ENCODE measurements at regions not wholly inside any gene's neighbourhood (a gene's known extent, or its start where the extent isn't known, plus 50 kb on each side); places are given as distances from the start of the nearest gene placed in this dataset.

- no peak for DNase-seq (ENCODE audit: low read depth)
These were observed 59.5 kb upstream of the DYNAP start for GRCh38 chr18:54531402-54532065.

GRCh38 chr18:54532222-54532621, 58.8 kb upstream of the DYNAP start:
- no peak overlapping the region for H3K4me3 ChIP-seq (replicated peaks; ENCODE audit: low read depth, low read length)
- no peak for DNase-seq (ENCODE audit: low read depth)
- no peak for TF ChIP-seq CTCF (IDR thresholded peaks at IDR 0.05; ENCODE audit: low read length, missing control alignments)

More at GRCh38 chr18:54531402-54532065, 59.5 kb upstream of the DYNAP start:
- TF ChIP-seq CTCF (IDR thresholded peaks at IDR 0.05; ENCODE audit: low read length, missing control alignments): no peak
- no peak overlapping the region for H3K4me3 ChIP-seq (replicated peaks; ENCODE audit: low read depth, low read length)

- H3K4me3 ChIP-seq (replicated peaks; ENCODE audit: low read depth, low read length): no peak overlapping the region
- DNase-seq (ENCODE audit: low read depth): no peak
- TF ChIP-seq CTCF (IDR thresholded peaks at IDR 0.05; ENCODE audit: low read length, missing control alignments): no peak
These were observed 58.1 kb upstream of the DYNAP start for GRCh38 chr18:54532962-54533361.

All from fibroblast of pulmonary artery (primary cell).